A673 (cell line): ENCODE measurements at regions not wholly inside any gene's neighbourhood (a gene's known extent, or its start where the extent isn't known, plus 50 kb on each side); places are given as distances from the start of the nearest gene placed in this dataset.

ENCODE experiments used
- CTCF ChIP-seq: fragments of 300-800, 200-600 bp; sonication (generic); conservative IDR thresholded peaks from 2 replicates; pipeline ENCODE4 v1.5.1; 2017; ENCODE audit warnings: low read depth, mild to moderate bottlenecking, antibody characterized with exemption, low read length, moderate library complexity, mixed read lengths
- EZH2 ChIP-seq: fragments of 200-600 bp; sonication (generic); IDR thresholded peaks from 2 replicates; pipeline ENCODE4 v1.6.1; 2017; ENCODE audit warnings: borderline replicate concordance, low read depth, mild to moderate bottlenecking, mixed read lengths, antibody characterized with exemption, low read length; ENCODE audit not compliant: poor library complexity, severe bottlenecking

GRCh38 chr12:115010324-115010995, 326.5 kb upstream of the TBX3 start:
- TF ChIP-seq CTCF (no peak), EZH2 (no peak)
